Natural killer cell (primary cell): ENCODE measurements at regions not wholly inside any gene's neighbourhood (a gene's known extent, or its start where the extent isn't known, plus 50 kb on each side); places are given as distances from the start of the nearest gene placed in this dataset.

Source experiments
- ATAC-seq, 3 donors: fragments of 150-1000 bp in 2 of 3; fragments of 200-7000 bp in 1 of 3; cut with Tn5 transposase; 1 replicate in 1 of 3; 2 replicates in 2 of 3; pipeline ENCODE4 v1.10.0; 2021; ENCODE audit warnings: mild to moderate bottlenecking in 2 of 3, moderate library complexity in 2 of 3
- DNase-seq, 2 donors: peaks; one replicate each; pipeline versions ENCODE4 v3.0.0 to v3.0.0-alpha.2; 2013 to 2021; ENCODE audit warnings: mixed read lengths in 1 of 2
- H3K27ac ChIP-seq: one replicate; pipeline ENCODE4 v1.5.1; 2013; ENCODE audit warnings: mild to moderate bottlenecking, low read length
- H3K27me3 ChIP-seq: one replicate; pipeline ENCODE4 v1.6.1; 2013; ENCODE audit warnings: low read length; ENCODE audit not compliant: control insufficient read depth, insufficient read depth
- H3K36me3 ChIP-seq: one replicate; pipeline ENCODE4 v1.6.1; 2013; ENCODE audit warnings: low read length; ENCODE audit not compliant: control insufficient read depth, insufficient read depth
- H3K4me1 ChIP-seq: one replicate; pipeline ENCODE4 v1.6.1; 2013; ENCODE audit warnings: low read length; ENCODE audit not compliant: control insufficient read depth, insufficient read depth
- H3K4me3 ChIP-seq: one replicate; pipeline ENCODE4 v1.5.1; 2013; ENCODE audit warnings: low read length
- H3K9me3 ChIP-seq: one replicate; pipeline ENCODE4 v1.6.1; 2013; ENCODE audit warnings: low read length; ENCODE audit not compliant: control insufficient read depth, insufficient read depth
- H3K27ac Mint-ChIP-seq, 2 donors: one replicate each; pipeline ENCODE4 v1.8.0; 2022; ENCODE audit warnings: mild to moderate bottlenecking in 2 of 2, mixed read lengths in 2 of 2, moderate library complexity in 1 of 2
- H3K27me3 Mint-ChIP-seq, 2 donors: one replicate each; pipeline ENCODE4 v1.8.0; 2022; ENCODE audit warnings: low read depth in 2 of 2, mixed read lengths in 2 of 2
- H3K36me3 Mint-ChIP-seq: one replicate; pipeline ENCODE4 v1.8.0; 2022; ENCODE audit warnings: mixed read lengths
- H3K4me1 Mint-ChIP-seq, 2 donors: one replicate each; pipeline ENCODE4 v1.8.0; 2022; ENCODE audit warnings: mixed read lengths in 2 of 2
- H3K4me3 Mint-ChIP-seq: one replicate; pipeline ENCODE4 v1.8.0; 2022; ENCODE audit warnings: mild to moderate bottlenecking, moderate library complexity, mixed read lengths
- H3K9me3 Mint-ChIP-seq, 2 donors: one replicate each; pipeline ENCODE4 v1.8.0; 2022; ENCODE audit warnings: mixed read lengths in 2 of 2
- CTCF ChIP-seq: fragments of 200-600 bp; IDR thresholded peaks from one replicate; pipeline ENCODE4 v1.8.0; 2022; ENCODE audit warnings: antibody characterized with exemption
- WGBS: methylation state at CpG from one replicate; pipeline ENCODE4 v1.1.7; 2013; ENCODE audit warnings: missing lambda C conversion rate; ENCODE audit not compliant: insufficient coverage; 5-methylcytosine and 5-hydroxymethylcytosine counted together
- intact Hi-C: fragments of 100-400 bp; cut with micrococcal nuclease; formaldehyde crosslinking; loops from one replicate; pipeline ENCODE4 v1.14.2; 2022

- H3K4me3 ChIP-seq = no peak overlapping the region
- intact Hi-C loops = no loop called here
- no peaks in the 10 kb centered on the region for H3K27me3 Mint-ChIP-seq
Observed at GRCh38 chr4:115607311-115607710, 493.9 kb upstream of the NDST4 start.

GRCh38 chr4:115596265-115597001 is 483.0 kb upstream of the NDST4 start:
- Histone ChIP-seq H3K36me3 (no peaks in the 10 kb centered on the region), H3K4me3 (no peak overlapping the region), H3K4me1 (no peaks in the 10 kb centered on the region), H3K27ac (no peak overlapping the region), H3K27me3 (no peaks in the 10 kb centered on the region), H3K9me3 (no peaks in the 10 kb centered on the region)
- Mint-ChIP-seq H3K27me3 (no peaks in the 10 kb centered on the region), H3K36me3 (no peaks in the 10 kb centered on the region), H3K27ac (no peak overlapping the region), H3K4me1 (no peaks in the 10 kb centered on the region), H3K4me3 (no peak overlapping the region), H3K9me3 (peaks cover 6 to 18% of the 10 kb centered on the region in 2 donors)
- intact Hi-C loops = no loop called here
- DNase-seq (no peak), ATAC-seq (no peak)
- TF ChIP-seq CTCF = no peak
- 89% methylated on average over 3 of the region's 3 CpGs for WGBS

More at GRCh38 chr4:115607311-115607710, 493.9 kb upstream of the NDST4 start:
- Mint-ChIP-seq H3K4me1 (no peaks in the 10 kb centered on the region), H3K9me3 (peaks cover 1 to 4% of the 10 kb centered on the region in 2 donors), H3K4me3 (no peak overlapping the region), H3K36me3 (no peaks in the 10 kb centered on the region), H3K27ac (no peak overlapping the region)
- ATAC-seq (no peak), DNase-seq (no peak)
- no peak for TF ChIP-seq CTCF
- H3K36me3 ChIP-seq = no peaks in the 10 kb centered on the region
- no peak overlapping the region for H3K27ac ChIP-seq
- H3K9me3 ChIP-seq = no peaks in the 10 kb centered on the region
- H3K27me3 ChIP-seq = no peaks in the 10 kb centered on the region
- 87% methylated on average over 3 of the region's 3 CpGs for WGBS
- no peaks in the 10 kb centered on the region for H3K4me1 ChIP-seq

- no peak for TF ChIP-seq CTCF
- Histone ChIP-seq H3K4me1 (no peaks in the 10 kb centered on the region), H3K4me3 (no peak overlapping the region), H3K27ac (no peak overlapping the region), H3K27me3 (no peaks in the 10 kb centered on the region), H3K9me3 (no peaks in the 10 kb centered on the region), H3K36me3 (no peaks in the 10 kb centered on the region)
- Mint-ChIP-seq H3K4me3 (no peak overlapping the region), H3K27me3 (no peaks in the 10 kb centered on the region), H3K36me3 (no peaks in the 10 kb centered on the region), H3K9me3 (peaks cover 0 to 2% of the 10 kb centered on the region in 2 donors), H3K27ac (no peak overlapping the region), H3K4me1 (no peaks in the 10 kb centered on the region)
- intact Hi-C loops = no loop called here
- no peak for ATAC-seq
- DNase-seq = no peak
Observed at GRCh38 chr4:115580901-115581300, 467.5 kb upstream of the NDST4 start.

GRCh38 chr4:115575851-115576250 is 462.4 kb upstream of the NDST4 start:
- Mint-ChIP-seq H3K36me3 (no peaks in the 10 kb centered on the region), H3K4me1 (no peaks in the 10 kb centered on the region), H3K27ac (no peak overlapping the region), H3K4me3 (no peak overlapping the region), H3K27me3 (no peaks in the 10 kb centered on the region), H3K9me3 (peaks cover 3 to 5% of the 10 kb centered on the region in 2 donors)
- ATAC-seq (no peak), DNase-seq (no peak)
- intact Hi-C loops = no loop called here
- no peaks in the 10 kb centered on the region for H3K27me3 ChIP-seq
- TF ChIP-seq CTCF = no peak
- no peak overlapping the region for H3K4me3 ChIP-seq
- H3K36me3 ChIP-seq = no peaks in the 10 kb centered on the region
- WGBS = 86% methylated on average over 1 of the region's 1 CpG
- H3K9me3 ChIP-seq = no peaks in the 10 kb centered on the region
- H3K4me1 ChIP-seq = no peaks in the 10 kb centered on the region
- no peak overlapping the region for H3K27ac ChIP-seq
